ENCODE measurements at regions not wholly inside any gene's neighbourhood (a gene's known extent, or its start where the extent isn't known, plus 50 kb on each side); places are given as distances from the start of the nearest gene placed in this dataset.

DNA sequence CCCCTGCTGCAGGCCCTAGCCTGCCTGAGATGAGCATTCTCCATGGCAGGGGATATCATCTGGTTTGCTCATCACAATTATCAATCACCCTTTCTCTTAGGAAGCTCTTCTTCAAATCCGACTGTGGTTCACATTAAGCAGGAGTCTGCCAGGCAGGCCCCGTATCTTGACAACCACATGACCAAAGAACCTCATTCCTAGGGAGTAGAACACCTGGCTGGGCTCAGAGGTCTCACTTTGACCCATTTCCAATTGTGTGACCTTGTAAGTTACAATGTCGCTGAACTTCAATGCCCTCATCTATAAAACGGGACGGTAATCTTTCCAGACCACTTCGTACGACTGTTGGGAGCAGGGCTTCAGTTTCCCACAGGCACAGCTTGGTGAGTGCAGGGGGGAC, 156.4 kb upstream of the PCBD1 start:
- no peak for DNase-seq (ENCODE audit: low read depth in 2 of 2)

DNA sequence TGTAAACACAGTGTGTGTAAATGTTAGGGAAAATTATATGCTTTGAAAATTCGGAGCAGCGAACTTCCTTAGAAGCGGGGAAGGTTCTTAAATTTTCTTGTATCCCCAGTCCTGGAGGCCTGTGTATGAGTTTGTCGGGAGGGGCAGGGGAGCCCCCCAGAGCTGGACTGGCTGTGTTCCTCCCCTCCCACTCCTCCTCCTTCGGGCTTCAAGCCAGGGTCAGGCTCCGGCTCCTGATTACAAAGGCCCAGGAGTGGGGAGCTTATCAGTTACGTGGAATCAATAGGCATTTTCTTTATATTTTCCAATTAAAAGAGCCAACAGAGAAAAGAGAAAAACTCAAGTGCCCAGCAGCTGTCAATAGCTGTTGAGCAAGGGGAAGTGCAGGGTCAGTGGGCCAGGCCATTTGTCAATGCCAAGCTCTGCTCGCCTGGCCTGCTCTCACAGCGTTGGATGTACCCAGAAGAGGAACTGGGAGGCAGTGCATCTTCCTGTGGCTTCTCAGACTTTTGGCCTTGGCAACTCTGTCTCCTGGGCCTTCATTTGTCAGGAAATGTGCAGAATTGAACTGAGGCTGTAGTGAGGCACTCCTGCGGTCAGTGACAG, 156.9 kb upstream of the PCBD1 start:
- DNase-seq (ENCODE audit: low read depth in 2 of 2): no peak

DNA sequence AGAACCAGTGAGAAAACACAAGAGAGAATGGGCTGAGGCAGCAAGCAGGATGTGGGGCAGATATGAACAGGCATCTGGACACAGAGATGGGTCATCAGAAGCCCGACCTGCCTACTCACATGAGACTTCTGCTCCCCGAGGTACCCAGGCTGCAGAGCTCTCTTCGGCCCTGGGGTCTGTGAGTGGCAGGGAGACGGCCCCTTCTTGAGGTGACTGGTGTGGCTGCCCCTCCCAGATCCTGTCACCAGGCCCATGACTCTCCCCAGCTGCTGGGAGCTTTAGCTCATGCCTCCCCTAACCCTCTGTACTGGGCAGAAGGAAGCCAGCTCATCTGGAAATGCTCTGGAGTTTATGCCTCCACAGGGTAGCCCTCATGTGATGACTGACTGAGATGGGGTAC, 157.6 kb upstream of the PCBD1 start:
- no peak for DNase-seq (ENCODE audit: low read depth in 2 of 2)

DNA sequence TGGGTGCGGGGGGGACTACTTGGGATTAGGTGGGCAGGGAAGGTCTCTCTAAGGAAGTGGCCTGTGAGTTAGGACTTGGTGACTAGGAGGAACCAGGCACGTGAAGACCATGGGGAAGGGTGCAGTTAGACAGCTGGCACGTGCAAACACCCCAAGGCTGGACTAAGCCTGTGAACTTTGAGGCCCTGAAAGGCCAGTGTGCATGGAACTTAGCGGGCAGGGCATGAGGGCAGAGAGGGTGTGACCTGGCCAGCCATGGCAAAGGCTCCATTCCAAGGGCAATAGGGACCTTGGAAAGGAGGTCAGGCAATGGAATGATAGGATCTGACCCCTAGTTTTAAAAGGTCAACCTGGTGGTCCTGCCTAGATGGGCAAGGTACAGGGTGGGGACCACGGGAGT, 158.4 kb upstream of the PCBD1 start:
- DNase-seq (ENCODE audit: low read depth in 2 of 2): no peak

DNA sequence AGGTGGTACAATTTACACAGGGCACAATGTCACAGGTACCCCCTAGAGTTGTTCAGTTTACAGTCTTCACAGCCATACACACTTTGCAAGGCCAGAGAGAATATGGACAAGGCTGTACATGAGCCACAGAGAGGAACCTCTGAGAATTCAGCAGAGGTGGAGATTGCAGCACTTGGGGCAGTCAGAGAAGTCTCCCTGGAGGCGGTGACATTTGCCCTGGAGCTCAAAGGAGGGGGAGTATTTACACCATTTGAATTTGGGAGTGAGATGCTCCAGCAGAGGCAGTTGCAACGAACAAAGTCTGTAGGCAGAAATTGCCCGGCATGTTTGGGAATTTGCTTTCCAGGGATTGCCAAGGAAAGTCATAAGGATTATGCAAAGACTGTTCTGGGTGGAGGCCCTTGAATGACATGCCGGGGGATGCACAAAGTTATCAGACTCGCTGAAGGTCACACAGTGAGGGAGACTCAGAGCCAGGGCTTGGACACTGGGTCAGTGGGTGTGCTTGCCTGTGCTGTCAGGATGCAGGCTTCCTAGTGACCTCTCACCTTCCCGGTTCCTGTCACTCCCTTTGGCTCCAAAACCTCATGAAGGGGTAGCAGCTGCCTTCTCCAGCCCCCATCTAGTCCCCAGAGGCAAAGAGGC, 160.7 kb upstream of the PCBD1 start:
- no peak for DNase-seq (ENCODE audit: low read depth in 2 of 2)

DNA sequence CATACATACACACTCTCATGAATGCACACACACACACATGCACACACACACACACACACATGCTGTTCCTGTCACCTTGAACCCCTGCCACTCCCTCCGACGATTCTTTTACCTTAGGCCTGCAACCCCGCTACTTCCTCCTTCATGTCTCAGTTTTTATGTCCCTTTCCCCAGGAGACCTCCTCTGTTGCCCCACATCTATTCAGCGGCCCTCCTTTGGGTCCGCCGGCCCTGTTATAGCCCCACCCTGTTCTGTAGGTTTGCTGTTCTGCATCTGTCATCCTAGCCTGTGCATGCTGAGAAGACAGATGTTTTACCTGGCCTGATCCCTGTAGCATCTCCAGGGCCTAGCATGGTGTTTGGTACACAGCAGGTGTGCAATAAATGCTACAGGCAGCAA, 161.6 kb upstream of the PCBD1 start:
- no peak for DNase-seq (ENCODE audit: low read depth in 2 of 2)

DNA sequence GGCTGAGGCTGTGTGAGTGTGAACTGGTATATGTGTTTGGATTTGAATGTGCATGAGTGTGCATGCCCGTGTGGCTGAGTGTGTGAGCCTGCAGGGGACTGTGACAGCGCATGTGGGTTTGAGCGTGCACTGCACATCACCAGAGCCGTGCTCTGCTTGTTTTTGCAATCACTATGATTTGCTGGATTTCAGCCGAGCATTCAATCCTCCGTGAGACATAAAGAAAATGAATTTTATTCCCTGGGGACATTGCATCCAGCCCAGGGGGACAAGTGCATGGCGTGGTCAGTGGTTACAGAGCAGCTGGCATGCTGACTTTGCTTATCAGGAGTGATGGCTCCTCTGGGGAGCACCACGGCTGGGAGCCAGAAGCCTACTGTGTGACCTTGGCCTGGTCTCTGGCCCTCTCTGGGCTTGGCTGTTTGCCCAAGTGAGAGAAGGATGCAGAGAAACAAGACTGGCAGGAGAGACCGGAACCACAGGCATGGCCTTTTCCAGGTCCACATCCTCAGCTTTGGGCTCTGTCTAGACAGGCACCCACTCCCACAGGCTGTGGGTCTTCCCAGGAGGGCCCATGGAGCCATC, 160.2 kb upstream of the UNC5B start:
- no peak for DNase-seq (ENCODE audit: low read depth in 2 of 2)

DNA sequence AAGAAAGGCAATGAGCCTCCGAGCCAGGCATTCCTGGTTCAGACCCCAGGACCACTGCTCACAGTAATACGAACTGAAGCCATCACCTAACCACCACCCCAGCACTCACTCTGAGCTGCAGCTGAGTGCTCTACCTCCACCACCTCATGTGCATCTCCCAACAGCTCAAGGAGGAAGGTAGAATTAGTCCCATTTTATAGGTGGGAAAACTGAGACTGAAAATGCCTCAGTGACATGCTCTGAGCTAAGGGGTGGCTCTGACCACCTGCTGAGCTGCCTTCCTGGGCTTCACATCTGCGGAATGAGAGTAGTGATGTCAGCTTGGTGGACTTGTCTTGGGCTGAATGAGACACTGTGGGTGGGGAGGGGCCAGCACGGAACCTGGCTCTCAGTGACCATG, 159.7 kb upstream of the UNC5B start:
- no peak for DNase-seq (ENCODE audit: low read depth in 2 of 2)

DNA sequence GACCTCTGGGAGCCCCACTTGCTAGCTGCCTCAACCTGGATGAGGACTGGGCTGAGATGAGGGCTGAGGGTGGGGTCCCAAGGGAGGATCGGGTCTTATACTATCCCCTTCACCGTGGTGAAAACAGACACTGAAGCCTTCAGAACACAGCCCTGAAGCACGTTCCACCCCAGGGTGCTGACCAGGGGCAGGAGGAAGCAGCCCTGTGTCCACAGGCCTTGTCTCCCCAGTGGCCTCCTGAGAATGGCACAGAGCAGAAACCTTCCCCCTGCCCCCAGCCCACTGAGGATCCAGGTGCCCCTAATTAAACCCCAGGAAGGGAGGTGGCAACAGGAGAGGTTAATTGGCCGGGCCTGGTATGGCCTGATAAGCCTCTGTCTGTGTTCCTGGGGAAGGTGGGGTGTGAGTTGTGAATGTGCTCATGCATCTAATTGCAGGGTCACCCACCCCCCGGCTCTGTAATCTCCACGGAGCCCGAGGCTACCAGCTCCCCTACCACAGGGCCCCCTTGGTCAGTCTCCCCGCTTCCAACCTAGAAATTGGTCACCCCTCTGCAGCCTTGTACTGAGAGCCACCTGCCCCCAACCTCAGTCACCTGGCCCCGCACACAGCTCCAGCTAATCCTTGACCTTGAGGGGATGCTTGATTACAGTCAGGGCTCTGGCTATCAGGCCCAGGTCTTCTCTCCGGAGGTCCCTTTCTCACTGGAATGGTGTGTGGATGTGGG, 159.0 kb upstream of the UNC5B start:
- no peak for DNase-seq (ENCODE audit: low read depth in 2 of 2)

DNA sequence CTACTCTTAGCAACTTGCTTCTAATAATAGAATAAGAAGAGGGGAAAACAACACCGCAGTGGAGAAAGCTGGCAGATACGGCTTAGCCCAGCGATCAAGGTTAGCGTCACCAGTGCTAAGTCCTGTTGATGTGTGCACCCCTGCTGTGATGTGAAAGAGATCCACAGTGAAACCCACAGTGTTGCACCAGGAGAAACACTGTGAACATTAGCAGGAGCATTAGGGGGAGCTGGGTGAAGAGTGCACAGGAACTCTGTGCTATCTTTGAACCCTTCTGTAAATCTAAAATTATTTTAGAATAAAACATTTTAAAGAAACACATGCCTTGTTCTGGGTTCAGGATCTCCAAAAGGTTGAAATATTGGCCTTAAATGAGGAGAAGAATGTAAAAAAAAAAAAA, 154.1 kb upstream of the UNC5B start:
- no peak for DNase-seq (ENCODE audit: low read depth in 2 of 2)

DNA sequence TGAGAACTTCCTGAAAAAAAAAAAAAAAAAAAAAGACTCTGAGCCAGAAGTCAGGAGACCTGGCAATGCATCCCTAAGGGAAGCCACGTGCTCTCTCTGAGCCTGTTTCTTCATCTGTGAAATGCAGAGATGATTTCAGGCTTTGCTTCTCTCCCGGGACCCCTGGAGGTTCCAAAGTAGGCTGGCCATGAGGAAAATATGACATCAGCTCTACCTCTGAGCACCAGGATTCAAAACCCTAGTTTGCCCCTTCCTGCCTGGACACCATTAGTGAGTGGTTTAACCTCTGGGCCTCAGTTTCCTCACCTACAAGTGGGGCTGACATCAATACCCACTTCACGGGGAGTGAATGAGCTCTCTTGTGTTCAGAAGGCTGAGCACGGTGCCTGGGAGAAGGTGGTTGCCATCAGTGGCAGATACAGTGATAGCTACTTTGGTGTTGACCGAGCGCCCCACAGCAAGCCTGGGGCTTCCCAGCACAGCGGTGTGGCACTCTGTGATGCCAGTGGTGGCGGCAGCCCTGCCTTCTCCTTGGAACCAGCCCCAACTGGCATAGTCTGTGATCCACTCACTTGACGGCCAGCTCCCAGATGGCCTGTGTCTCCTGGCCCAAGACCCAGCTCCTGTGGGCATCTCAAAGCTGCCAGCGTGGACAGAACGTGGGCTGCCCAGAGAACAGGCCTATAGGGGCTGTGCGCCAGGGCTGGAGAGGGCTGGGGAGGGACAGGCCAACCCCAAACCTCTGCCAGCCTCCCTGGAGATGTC, 153.1 kb upstream of the UNC5B start:
- no peak for DNase-seq (ENCODE audit: low read depth in 2 of 2)

DNA sequence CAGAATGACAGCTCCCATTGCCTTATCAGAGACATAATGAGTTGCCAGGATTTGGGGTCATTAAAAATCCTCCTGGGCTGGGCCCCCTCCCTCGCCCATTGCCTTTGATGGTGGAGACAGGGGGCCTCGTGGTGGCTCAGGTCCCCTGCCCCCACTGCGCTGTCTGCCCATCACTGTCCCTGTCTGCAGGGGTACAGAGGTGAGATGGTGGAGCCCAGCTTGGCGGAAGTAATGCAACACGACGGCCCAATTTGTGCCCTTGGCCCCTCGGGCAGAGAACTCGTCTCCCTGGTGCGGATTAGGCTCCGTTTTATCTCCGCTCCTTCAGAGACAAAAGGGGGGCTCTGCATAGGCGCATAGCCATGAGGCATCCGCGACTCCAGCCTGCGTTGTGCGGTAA, 152.4 kb upstream of the UNC5B start:
- no peak for DNase-seq (ENCODE audit: low read depth in 2 of 2)

DNA sequence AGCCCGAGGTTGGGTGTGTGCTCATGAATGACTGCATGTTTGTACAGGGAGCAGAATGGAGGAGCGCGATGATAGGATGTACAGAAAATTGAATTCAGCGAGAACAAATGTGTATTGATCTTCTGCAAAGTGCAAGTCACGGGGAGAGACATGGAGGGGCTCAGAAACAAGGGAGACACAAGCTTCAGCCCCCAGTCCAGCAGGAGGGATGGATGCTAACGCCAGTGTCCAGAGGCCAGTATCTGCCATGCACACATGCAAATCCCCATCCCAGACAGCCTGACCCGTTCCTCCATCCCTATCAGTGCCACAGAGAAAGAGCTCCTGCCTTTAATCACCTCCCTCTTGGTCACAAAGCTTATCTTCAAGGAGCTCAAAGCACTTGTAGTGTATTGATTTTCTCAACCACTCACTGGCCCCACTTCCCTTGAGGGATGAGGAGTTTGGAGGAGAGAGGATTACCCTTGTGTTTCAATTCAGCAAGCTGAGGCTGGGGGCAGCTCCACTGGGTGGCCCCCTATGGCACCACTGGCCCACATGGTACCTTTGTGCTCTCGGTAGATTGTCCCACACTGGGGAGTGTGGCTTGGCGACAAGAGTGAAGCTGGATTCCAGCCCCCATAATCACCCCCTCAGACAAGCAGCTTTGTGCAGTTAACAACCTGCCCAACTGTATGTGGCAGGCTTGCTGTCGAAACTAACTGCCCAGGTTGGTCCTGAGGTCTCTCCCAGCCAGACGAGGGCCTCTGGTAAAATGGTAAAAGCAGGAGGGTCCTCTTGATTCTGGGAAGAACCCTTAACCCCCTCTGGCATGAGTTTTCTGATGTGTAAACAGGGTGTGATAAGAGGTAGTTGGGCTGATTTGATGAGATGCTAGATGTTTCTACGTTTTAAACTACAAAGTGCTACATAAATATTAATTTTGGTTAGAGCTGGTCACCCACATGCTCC, 151.6 kb upstream of the UNC5B start:
- no peak for DNase-seq (ENCODE audit: low read depth in 2 of 2)

DNA sequence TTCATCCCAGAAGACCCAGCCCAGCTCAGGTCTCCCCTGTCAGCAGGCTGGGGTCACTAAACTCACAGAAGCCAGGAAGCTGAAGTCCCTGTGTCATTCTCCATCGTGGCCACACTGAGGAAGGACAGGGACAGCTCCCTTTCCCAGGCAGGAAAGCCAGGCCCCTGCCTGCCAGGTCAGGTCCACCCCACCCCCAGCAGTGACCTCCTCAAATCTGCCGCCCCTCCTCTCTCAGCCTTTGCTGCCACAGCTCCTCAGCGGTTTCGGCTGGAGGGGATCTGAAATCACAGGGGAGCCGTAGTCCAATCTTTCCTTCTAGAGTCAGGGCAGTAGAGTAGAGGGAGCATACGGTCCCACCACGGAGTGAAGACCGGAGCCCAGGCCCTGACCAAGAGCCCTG, 150.9 kb upstream of the UNC5B start:
- no peak for DNase-seq (ENCODE audit: low read depth in 2 of 2)

DNA sequence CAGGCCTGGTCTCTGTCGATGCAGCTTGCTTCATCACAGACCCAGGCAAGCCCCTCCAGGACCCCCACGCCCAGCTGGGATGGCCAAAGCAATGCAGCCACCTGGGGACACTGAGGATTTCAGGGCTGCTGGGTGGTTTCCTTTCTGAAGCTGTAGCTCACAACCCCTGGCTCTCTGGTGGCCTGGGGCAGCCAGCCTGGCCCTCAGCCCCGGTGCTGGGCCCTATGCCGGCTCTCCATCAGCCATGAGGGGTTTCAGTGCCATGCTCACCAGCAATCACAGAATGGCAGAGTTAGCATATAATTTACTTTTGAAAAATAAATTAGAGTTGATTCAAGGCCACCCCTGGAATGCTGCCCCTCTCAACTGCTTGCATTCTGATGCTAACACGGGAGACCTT, 150.2 kb upstream of the UNC5B start:
- DNase-seq (ENCODE audit: low read depth in 2 of 2): no peak

DNA sequence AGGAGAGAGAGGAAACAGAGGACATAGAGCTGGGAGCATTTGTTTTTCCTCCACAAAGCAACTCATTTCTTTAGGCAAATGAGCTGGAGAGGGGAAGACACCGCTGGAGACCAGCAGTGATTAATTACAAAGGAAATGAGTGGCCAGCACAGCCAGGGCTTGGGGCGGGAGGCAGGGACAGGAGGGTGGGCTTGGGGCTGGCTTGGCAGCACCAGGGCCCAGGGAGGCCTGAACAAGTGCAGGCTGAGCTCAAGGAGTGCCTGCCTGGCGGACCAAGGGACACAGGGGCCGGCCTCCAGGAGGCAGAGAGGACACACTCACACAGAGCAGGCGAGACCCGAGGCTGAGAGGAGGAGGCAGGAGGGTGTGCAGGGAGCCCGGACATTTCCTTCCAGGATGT, 149.0 kb upstream of the UNC5B start:
- no peak for DNase-seq (ENCODE audit: low read depth in 2 of 2)

DNA sequence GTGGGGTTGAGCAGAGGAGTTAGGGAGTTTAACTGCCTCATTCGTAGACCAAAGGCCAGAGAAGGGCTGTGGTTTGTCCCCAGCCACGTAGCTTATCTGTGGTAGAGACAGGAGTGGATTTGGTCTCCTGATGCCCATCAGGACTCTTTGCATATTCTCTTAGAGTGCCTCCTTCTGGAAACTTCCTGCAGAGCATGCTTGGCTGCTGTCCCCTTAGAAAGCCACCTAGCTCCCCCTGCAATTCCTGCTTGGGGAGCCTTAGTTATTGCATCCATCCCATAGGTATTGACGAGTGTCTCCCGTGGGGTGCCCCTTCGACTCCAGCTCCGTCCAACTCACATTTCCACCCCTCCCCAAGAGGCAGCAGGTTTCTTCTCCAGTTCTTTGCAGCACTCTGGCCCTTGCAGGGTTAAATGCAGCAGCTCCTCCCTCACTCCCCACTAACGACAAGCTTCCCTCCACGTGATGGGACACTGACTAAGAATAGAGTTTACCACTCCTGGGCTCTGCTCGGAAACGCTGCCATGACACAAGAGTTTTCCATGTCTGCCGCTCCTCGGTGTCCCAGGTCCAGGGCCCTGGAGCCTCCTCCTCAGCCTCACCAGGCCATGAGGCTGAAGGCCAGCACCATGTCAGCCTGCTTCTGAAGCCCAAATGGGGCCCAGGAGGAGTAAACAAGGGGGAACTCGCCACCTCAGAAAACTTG, 147.8 kb upstream of the UNC5B start:
- no peak for DNase-seq (ENCODE audit: low read depth in 2 of 2)

DNA sequence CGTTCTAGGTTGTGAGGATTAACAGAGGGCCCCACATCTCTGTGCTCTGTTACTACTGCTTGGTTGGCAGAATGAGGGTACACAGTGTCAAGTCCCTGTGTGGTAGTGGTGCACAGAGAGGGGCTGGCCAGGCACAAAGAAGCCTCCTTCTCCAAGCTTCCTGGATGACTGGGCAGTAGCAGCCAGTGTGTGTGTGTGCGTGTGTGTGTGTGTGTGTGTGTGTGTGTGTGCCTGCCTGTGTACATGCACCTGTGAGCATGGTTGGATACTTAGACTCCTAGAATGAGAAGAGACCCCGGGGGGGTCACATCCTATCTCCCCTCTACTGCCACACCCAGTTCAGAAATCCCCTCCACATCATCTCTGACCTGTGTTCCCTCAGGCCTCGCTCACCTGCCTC, 146.7 kb upstream of the UNC5B start:
- DNase-seq (ENCODE audit: low read depth in 2 of 2): no peak

DNA sequence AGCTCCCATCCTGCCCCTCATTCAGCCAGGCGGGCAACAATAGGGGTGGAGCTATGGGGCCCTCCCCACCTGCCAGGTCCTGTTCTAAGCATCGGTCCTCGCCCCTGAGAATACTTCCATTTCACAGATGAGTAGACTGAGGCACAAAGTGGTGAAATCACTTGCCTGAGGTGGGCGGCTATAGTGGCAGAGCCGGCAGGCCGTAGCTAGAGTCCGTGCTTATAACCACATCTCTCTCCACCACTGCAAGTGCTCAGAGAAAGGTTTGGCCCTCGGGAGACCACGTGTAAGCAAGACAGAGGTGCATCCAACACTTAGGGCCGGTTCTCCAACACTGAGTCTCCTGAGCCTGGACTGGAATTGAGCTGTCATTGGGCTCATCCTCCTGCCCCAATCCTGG, 145.8 kb upstream of the UNC5B start:
- DNase-seq (ENCODE audit: low read depth in 2 of 2): no peak

DNA sequence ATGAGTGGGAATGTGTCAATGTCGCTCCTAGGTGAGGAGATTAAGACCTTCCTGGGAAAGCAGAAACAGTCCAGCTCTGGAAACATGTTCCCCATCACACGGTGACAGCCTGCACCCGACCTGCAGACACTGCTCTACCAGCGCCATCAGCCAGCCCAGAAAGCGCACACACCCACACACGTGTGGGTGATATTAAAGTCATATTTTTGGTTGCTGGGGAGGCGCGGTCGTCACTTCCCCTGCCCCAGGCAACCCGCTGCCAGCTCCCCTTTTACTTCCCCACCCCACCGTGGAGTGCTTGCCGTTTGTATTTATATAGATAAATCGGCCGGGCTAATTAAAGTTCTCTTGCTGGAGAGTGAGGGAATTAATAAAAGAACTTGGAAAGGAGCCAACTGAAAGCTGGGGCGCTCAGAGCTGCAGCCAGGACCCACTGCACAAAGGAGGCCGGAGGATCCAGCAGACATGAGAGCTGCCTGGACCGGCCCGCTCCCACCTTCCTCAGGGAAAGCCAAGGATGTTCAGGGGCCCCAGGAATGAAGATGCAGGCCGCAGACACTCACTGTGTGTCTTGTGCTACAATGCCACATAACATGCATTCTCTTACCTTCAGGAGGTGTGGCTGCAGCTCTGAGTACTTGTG, 145.2 kb upstream of the UNC5B start:
- DNase-seq (ENCODE audit: low read depth in 2 of 2): no peak

All from fibroblast of skin of left biceps (primary cell).